GM18520 (cell line): ENCODE measurements at regions not wholly inside any gene's neighbourhood (a gene's known extent, or its start where the extent isn't known, plus 50 kb on each side); places are given as distances from the start of the nearest gene placed in this dataset.

ENCODE experiments used
- ATAC-seq: cut with Tn5 transposase; IDR thresholded peaks from one replicate; pipeline ENCODE4 v1.9.1; 2021; ENCODE audit not compliant: unreplicated experiment

DNA sequence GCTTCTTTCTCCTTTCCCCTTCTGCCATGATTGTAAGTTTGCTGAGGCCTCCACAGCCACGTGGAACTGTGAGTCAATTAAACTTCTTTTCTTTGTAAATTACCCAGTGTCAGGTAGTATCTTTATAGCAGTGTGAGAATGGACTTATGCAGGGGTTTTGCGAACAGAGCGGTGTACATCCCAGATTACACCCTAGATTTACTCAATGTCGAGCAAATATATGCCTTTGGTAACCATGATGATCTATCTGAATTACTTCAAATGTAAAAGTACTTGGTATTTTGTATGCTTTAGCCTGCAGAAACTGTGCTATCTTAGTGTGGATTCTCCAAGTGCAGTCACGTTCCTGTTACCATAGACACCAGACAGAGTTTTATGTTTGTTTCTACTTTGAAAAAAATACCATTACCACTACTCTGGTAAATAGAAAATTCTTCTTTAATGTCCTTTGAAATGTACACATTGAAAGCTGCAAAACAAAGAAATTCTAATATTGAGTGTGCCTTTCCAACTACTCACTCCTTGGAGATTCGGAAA lies 510.4 kb upstream of the ARGLU1 start:
- no peak for ATAC-seq

DNA sequence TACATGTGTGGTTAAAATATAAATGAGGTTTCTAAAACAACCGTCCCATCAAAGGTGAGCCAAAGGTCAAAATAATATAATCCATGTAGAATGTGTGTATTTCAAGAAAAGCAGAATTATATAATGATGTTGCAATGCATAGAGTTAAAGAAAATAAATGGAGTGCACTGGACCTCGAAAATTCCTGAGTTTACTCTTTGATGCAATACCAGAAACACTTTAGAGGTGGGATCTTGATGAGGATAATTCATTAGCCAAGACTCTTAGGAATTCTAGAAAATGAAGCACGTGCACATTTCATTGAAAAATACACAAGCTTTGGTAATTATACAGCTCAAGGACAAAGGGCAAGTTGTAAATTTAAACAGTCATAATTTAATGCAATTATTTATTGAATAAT lies 508.9 kb upstream of the ARGLU1 start:
- ATAC-seq = no peak

DNA sequence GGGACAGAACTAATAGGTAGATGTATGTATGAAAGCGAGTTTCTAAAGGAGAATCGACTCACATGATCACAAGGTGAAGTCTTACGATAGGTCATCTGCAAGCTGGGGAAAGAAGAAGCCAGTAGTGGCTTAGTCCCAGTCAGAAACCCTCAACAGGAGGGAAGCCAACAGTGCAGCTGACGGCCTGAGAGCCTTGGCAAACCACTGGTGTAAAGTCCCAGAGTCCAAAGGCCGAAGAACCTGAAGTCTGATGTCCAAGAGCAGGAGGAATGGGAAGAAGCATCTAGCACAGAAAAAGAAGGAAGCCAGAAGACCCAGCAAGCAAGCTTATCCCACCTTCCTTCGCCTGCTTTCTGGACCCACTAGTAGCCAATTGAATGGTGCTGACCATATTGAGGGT lies 507.6 kb upstream of the ARGLU1 start:
- ATAC-seq = no peak

GRCh38 chr13:107070792-107071191 lies 502.9 kb upstream of the ARGLU1 start:
- no peak for ATAC-seq

GRCh38 chr13:107069108-107069776 lies 501.3 kb upstream of the ARGLU1 start:
- ATAC-seq = no peak

DNA sequence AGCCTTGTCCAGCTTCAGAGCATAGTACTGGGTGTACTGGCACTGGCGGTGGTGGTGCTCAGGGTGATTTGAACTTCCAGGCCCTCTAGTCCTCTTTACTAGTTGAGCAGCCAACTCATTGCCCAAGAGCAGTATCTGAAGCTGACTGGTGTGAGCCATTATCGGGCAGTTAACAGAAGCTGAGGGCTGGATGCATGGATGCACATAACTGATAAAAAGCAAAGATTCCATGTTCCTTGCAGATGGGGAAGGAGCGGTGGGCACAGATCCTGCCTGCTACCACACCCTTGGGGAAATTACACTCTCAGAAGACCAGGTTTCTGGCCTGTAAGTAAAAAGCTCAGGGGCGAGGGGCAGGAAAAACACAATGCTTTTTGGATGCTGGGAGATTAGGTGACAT lies 499.4 kb upstream of the ARGLU1 start:
- ATAC-seq = no peak

DNA sequence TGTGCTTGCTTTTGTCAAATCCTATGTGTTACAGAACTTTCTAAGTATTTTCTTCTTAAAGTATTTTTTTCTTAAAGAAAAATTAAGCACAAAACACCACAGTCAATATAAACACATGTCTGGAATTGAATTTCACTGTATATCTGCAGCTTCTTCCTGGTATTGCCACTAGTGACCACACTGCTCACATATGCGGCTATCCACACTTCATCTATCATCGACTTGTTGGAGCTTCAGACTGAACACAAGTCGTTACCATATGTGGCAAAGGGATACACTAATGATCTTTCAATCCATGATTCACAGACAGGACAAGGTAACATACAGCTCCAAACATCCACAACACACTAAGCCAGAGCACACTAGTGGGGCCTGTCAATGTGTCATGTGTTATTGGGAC lies 498.4 kb upstream of the ARGLU1 start:
- ATAC-seq = no peak

- no peak for ATAC-seq
Observed at GRCh38 chr13:107065036-107065435, 497.1 kb upstream of the ARGLU1 start.

DNA sequence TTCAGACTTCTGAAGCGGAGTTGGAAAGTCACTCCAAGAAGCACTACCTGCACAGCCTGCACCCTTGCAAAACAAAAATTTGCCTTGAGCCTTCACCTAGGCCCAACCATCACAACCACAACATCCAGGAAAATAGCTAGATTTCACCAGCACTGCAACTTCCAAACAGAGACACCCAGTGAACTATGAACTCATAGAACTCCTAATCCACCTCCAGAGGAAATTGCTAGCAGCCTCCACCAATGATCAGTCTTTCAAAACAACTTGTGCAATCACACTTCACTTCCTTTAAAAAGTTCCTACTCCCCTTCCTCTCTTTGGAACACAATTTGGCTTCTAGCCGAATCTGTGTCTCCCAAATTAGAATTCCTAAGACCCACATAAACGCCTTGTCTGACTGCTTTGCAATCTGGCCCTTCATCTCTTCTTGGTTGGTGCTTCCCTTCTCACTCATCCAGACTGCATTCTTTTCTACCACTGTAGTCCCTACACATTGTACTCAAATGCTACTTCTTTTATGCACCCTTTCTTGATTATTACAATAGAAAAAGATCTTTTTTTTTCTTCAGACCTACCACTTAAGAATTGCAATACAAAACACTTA lies 489.2 kb upstream of the ARGLU1 start:
- ATAC-seq = no peak

DNA sequence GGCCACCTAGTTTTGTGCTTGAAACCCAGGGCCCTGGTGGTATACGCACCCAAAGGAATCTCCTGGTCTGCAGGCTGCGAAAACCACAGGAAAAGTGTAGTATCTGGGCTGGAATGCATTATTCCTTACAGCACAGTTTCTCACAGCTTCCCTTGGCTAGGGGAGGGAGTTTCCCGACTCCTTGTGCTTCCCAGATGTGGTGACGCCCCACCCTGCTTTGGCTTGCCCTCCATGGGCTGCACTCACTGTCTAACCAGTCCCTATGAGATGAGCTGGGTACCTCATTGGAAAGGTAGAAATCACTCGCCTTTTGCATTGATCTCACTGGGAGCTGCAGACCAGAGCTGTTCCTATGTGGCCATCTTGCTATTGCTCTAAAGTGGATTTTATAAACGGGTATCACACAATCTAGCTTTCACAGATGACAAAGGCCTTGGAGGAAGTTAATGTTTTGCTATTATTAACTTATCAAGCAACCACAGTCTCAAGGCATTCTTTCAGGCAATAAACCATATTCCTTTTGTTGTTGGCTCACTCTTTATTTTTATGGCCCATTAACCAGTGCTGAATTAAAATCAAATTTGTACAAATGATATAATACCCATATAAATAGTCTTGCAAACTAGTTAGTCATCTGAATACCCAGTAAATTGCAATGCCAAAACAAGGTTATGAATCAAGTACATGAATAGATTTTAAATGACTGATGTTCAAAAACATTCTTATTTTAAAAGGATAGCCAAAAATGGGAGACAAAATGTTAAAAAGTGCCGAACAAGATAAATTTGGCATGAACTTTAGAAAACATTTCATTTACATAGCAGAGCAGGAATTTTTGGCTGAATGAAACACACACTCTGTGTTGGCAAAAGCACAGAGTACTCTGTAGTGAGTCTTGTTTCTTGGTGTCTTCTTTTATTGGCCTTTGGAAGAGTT lies 475.4 kb upstream of the ARGLU1 start:
- no peak for ATAC-seq

DNA sequence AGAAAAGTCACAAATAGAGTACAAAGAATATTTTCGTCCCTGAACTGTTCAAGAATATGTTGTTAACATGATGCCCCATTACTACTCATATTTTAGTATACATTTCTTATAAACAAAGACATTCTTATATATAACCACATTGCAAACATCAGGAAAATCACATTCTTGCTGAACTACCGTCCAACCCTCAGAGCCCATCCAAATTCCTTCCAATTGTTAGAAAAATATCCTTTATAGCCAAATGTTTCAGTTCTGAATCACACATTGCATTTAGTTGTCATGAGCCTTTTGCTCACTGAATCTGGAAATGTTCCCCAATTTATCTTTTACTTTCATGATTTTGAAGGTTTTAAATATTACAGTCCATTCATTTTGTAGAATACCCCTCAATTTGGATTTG lies 467.8 kb upstream of the ARGLU1 start:
- ATAC-seq = no peak

GRCh38 chr13:107035186-107035585 lies 467.2 kb upstream of the ARGLU1 start:
- no peak for ATAC-seq

DNA sequence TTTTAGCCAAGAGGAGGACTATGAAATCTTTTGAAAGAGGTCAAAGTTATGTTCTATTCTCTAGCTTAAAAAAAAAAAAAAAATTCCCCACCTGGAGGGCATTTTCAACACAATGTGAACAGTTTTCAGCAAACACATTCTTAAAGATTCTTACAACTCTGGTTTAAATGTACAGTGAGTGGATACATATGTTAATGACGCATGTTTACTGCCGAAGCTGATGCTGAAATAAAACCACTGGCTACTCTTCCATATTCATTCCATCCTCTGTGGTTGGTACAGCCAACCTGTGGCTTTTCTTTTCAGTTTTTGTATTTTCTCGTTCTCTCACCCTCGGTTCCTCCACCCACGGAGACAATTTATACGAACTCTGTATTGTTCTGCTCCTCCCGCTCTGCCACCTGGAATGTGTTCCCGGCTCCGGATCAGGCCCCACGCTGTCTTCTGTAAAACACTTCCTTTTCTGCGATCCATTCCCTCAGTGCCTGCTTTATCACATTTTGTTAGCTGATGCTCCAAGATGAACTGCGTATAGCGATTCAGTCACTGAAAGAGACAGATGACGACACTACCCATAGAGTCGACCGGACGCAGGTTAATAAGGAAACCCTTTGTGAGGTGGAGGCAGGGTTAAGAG lies 466.4 kb upstream of the ARGLU1 start:
- no peak for ATAC-seq

- no peak for ATAC-seq
Observed at GRCh38 chr13:107031716-107032115, 463.8 kb upstream of the ARGLU1 start.

- ATAC-seq = no peak
Observed at GRCh38 chr13:107028751-107029150, 460.8 kb upstream of the ARGLU1 start.

GRCh38 chr13:107025991-107026390 lies 458.1 kb upstream of the ARGLU1 start:
- ATAC-seq = no peak

GRCh38 chr13:107023335-107023734 lies 455.4 kb upstream of the ARGLU1 start:
- ATAC-seq = no peak

DNA sequence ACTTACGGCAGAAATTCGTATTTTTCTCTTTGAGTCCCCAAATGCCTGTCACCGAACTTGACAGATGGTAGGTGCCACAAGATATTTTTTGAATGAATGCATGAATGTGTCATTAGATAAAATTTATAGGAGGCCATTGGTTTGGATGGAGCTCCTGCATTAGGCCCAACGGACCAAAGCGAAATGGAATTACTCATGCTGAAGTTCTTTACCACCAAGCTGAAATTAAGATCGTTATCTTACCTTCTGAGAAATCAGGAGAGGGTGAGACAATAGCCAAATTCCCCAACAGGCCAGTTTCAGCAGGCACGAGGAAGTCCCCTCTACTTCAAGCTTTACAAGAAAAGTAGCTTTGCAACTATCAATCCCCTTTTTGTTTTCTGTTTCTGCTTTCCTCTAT lies 452.5 kb upstream of the ARGLU1 start:
- no peak for ATAC-seq

DNA sequence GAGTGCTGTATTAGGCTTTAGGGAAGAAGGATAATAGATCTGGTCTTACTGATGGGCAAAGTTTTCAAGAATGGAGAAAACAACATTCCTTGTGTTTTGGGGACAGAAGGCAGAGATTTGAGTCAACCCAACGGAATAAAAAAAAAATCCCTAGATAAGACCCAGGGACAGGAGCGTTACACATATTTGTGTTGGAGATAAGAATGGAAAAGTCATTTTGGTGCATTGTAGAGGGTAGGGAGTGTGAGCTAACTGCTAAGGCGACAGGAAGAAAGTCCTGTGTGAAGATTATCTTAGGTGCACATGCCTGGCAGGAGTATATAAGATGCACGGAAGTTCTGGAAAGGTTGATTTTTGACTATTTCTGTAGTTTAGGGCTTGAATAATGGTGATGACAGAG lies 450.3 kb upstream of the ARGLU1 start:
- ATAC-seq = no peak

- no peak for ATAC-seq
Observed at GRCh38 chr13:107006661-107007060, 438.7 kb upstream of the ARGLU1 start.

DNA sequence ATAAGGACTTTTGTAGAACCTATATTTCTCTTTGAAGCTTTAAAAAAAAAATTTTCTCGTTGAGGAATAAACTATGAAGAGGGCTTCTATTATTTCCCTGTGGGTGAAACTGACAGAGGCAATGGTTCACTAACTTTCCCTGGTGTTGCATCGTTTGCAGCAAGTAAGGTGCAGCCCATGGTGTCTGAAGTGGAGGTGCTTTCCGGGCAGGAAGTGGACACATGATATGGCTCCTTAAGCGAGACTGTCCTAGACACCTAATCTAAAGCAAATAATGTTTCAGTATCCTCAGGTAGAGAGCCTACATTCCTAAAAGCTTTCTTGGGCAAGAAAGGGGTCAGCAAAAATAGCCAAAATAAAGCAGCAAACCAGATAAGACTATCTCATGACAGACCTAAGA lies 437.6 kb upstream of the ARGLU1 start:
- no peak for ATAC-seq
